HG03521 (cell line): ENCODE measurements at regions not wholly inside any gene's neighbourhood (a gene's known extent, or its start where the extent isn't known, plus 50 kb on each side); places are given as distances from the start of the nearest gene placed in this dataset.
"Not testable (repeated sequence)": the region's sequence is repeated elsewhere in the genome, so short reads cannot be mapped to it uniquely, and the experiment has no call there.

Experiments
- ATAC-seq: cut with Tn5 transposase; IDR thresholded peaks from one replicate; pipeline ENCODE4 v1.9.1; 2021; ENCODE audit warnings: mild to moderate bottlenecking, moderate library complexity; ENCODE audit not compliant: unreplicated experiment

GRCh38 chr11:37841016-37841415, 1243.0 kb upstream of the RAG2 start:
- no peak for ATAC-seq

GRCh38 chr11:37840345-37840744, 1242.3 kb upstream of the RAG2 start:
- not testable (repeated sequence) for ATAC-seq

- no peak for ATAC-seq
These were observed 1232.5 kb upstream of the RAG2 start for GRCh38 chr11:37830529-37830928.

- ATAC-seq = no peak
These were observed 1219.8 kb upstream of the RAG2 start for GRCh38 chr11:37817727-37818270.

GRCh38 chr11:37812281-37812880, 1214.3 kb upstream of the RAG2 start:
- no peak for ATAC-seq

GRCh38 chr11:37811349-37811748, 1213.3 kb upstream of the RAG2 start:
- ATAC-seq = no peak

GRCh38 chr11:37804666-37805065, 1206.6 kb upstream of the RAG2 start:
- no peak for ATAC-seq

GRCh38 chr11:37788141-37788877, 1190.3 kb upstream of the RAG2 start:
- no peak for ATAC-seq

GRCh38 chr11:37786214-37786755, 1188.2 kb upstream of the RAG2 start:
- ATAC-seq = no peak

- ATAC-seq = no peak
These were observed 1176.4 kb upstream of the RAG2 start for GRCh38 chr11:37774441-37774840.

- ATAC-seq = no peak
These were observed 1172.1 kb upstream of the RAG2 start for GRCh38 chr11:37770145-37770544.

- ATAC-seq = no peak
These were observed 1164.0 kb upstream of the RAG2 start for GRCh38 chr11:37762079-37762478.

GRCh38 chr11:37755521-37755920, 1157.5 kb upstream of the RAG2 start:
- no peak for ATAC-seq

GRCh38 chr11:37748641-37749040, 1150.6 kb upstream of the RAG2 start:
- ATAC-seq = no peak

- no peak for ATAC-seq
These were observed 1149.1 kb upstream of the RAG2 start for GRCh38 chr11:37747121-37747520.

- no peak for ATAC-seq
These were observed 1129.3 kb upstream of the RAG2 start for GRCh38 chr11:37727371-37727770.

- ATAC-seq = no peak
These were observed 1126.3 kb upstream of the RAG2 start for GRCh38 chr11:37724315-37724714.

GRCh38 chr11:37721485-37721884, 1123.4 kb upstream of the RAG2 start:
- ATAC-seq = no peak

GRCh38 chr11:37718431-37718999, 1120.5 kb upstream of the RAG2 start:
- ATAC-seq = no peak

- no peak for ATAC-seq
These were observed 1114.2 kb upstream of the RAG2 start for GRCh38 chr11:37712251-37712650.

GRCh38 chr11:37710031-37710430, 1112.0 kb upstream of the RAG2 start:
- no peak for ATAC-seq

- ATAC-seq = no peak
These were observed 1106.8 kb upstream of the RAG2 start for GRCh38 chr11:37704791-37705190.
